ENCODE measurements at regions not wholly inside any gene's neighbourhood (a gene's known extent, or its start where the extent isn't known, plus 50 kb on each side); places are given as distances from the start of the nearest gene placed in this dataset.
"Not testable (repeated sequence)": the region's sequence is repeated elsewhere in the genome, so short reads cannot be mapped to it uniquely, and the experiment has no call there.

GRCh38 chr19:34871911-34872310 is 54.8 kb upstream of the ZNF30 start:
- H3K4me3 Mint-ChIP-seq; H3K4me1 Mint-ChIP-seq; H3K9me3 Mint-ChIP-seq; H3K27ac Mint-ChIP-seq (ENCODE audit: unreplicated experiment); H3K27me3 Mint-ChIP-seq (ENCODE audit: low read depth); DNase-seq (ENCODE audit: low read depth, low spot score); H3K36me3 Mint-ChIP-seq (ENCODE audit: low read depth): not testable (repeated sequence)

GRCh38 chr19:34867631-34868030 is 59.1 kb upstream of the ZNF30 start:
- no peak for TF ChIP-seq CTCF (conservative IDR thresholded peaks at IDR 0.05)

GRCh38 chr19:34865225-34865624 is 61.5 kb upstream of the ZNF30 start:
- not testable (repeated sequence) for H3K4me3 Mint-ChIP-seq; H3K36me3 Mint-ChIP-seq (ENCODE audit: low read depth); H3K27ac Mint-ChIP-seq (ENCODE audit: unreplicated experiment); H3K9me3 Mint-ChIP-seq; H3K27me3 Mint-ChIP-seq (ENCODE audit: low read depth); DNase-seq (ENCODE audit: low read depth, low spot score); H3K4me1 Mint-ChIP-seq

More at GRCh38 chr19:34867631-34868030, 59.1 kb upstream of the ZNF30 start:
- Mint-ChIP-seq H3K4me1 (no peaks in the 10 kb centered on the region), H3K27me3 (ENCODE audit: low read depth) (no peaks in the 10 kb centered on the region), H3K27ac (ENCODE audit: unreplicated experiment) (no peak overlapping the region), H3K9me3 (peaks cover 3% of the 10 kb centered on the region), H3K36me3 (ENCODE audit: low read depth) (no peaks in the 10 kb centered on the region), H3K4me3 (no peak overlapping the region)
- DNase-seq (ENCODE audit: low read depth, low spot score) = no peak

- not testable (repeated sequence) for DNase-seq (ENCODE audit: low read depth, low spot score); H3K9me3 Mint-ChIP-seq; H3K27me3 Mint-ChIP-seq (ENCODE audit: low read depth)
- peaks cover 15% of the 10 kb centered on the region for H3K4me1 Mint-ChIP-seq
- H3K27ac Mint-ChIP-seq (ENCODE audit: unreplicated experiment) = peak overlapping the region; percentile 94
- H3K36me3 Mint-ChIP-seq (ENCODE audit: low read depth) = peaks cover 23% of the 10 kb centered on the region
- peak overlapping the region; percentile 93 for H3K4me3 Mint-ChIP-seq
These were observed 66.6 kb upstream of the ZNF30 start for GRCh38 chr19:34859823-34860736.

- Mint-ChIP-seq H3K36me3 (ENCODE audit: low read depth) (peaks cover 23% of the 10 kb centered on the region), H3K4me3 (peak overlapping the region; percentile 93), H3K4me1 (peaks cover 15% of the 10 kb centered on the region)
- H3K27me3 Mint-ChIP-seq (ENCODE audit: low read depth); H3K27ac Mint-ChIP-seq (ENCODE audit: unreplicated experiment); H3K9me3 Mint-ChIP-seq; DNase-seq (ENCODE audit: low read depth, low spot score): not testable (repeated sequence)
These were observed 67.4 kb upstream of the ZNF30 start for GRCh38 chr19:34859325-34859724.

- Mint-ChIP-seq H3K36me3 (ENCODE audit: low read depth) (peaks cover 23% of the 10 kb centered on the region), H3K27ac (ENCODE audit: unreplicated experiment) (no peak overlapping the region), H3K27me3 (ENCODE audit: low read depth) (peaks cover 3% of the 10 kb centered on the region), H3K9me3 (peaks cover 8% of the 10 kb centered on the region), H3K4me3 (no peak overlapping the region), H3K4me1 (peaks cover 15% of the 10 kb centered on the region)
- no peak for TF ChIP-seq CTCF (conservative IDR thresholded peaks at IDR 0.05)
- DNase-seq (ENCODE audit: low read depth, low spot score) = no peak
These were observed 70.7 kb upstream of the ZNF30 start for GRCh38 chr19:34856052-34856451.

- Mint-ChIP-seq H3K27ac (ENCODE audit: unreplicated experiment) (no peak overlapping the region), H3K27me3 (ENCODE audit: low read depth) (no peaks in the 10 kb centered on the region), H3K36me3 (ENCODE audit: low read depth) (peaks cover 12% of the 10 kb centered on the region), H3K4me3 (no peak overlapping the region), H3K4me1 (peaks cover under 1% of the 10 kb centered on the region), H3K9me3 (peaks cover under 1% of the 10 kb centered on the region)
- TF ChIP-seq CTCF (conservative IDR thresholded peaks at IDR 0.05) = no peak
- DNase-seq (ENCODE audit: low read depth, low spot score) = no peak
These were observed 73.3 kb upstream of the ZNF30 start for GRCh38 chr19:34853369-34853768.

Measured in neural crest cell (in vitro differentiated cells).